CD4-positive, alpha-beta T cell treated with Interleukin-15 for 4 hours (primary cell): ENCODE measurements at regions not wholly inside any gene's neighbourhood (a gene's known extent, or its start where the extent isn't known, plus 50 kb on each side); places are given as distances from the start of the nearest gene placed in this dataset.

ENCODE experiments used
- DNase-seq: peaks from one replicate; pipeline ENCODE4 v3.0.0-alpha.2; 2020; ENCODE audit warnings: low spot score

DNA sequence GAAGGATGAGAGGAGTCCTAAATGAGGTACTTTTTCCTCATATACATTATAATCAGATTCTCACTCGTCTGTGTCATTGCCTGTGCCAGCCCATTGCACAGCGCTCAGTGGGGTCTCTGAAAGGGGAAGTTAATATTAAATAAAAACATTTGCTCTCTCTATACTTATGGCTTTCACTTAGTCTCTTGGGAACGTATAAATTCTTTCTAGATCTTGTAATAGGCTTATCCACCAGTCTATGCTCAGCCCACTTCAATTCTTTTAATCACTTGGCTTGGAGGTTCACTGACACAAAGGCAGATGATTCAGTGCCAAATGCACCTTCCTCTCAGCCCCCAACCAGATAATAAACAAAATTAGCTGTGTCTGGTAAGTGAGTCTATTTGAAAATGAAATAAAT lies 164.3 kb upstream of the OGFRL1 start:
- no peak for DNase-seq

DNA sequence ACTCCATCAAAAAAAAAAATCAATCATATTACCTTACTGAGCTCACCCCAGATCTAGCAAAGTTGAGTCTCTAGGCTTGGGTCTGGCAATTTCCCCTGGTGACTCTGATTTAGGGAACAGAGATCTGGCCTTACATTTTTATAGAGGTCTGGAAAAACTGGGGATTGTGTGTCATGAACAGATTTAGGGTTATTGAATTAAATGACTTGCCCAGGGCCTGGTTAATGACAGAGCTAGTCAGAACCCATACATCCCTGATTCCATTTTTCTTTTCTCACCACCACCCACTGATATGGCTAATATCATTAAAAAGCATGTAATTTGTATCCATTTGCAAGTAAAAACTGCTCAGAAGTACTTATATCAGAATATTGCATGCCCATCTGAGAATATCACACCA lies 163.4 kb upstream of the OGFRL1 start:
- no peak for DNase-seq

DNA sequence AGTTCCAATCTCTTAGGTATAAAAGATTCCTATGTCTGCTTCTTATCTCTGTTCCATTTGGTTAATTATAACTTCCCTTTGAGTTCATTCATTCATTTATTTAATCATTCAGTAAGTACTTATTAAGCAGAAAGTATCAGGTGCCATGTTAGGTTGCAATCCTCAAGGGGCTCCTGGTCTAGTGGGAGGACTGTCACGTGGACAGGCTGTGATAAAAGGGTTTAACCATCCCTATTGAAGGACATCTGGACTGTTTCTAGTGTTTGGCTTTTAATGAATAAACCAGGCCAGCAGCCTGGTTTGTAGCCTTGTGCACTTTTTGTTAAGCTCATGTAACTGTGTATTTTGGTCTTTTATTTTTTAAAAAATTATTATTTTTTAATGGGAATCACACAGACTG lies 162.1 kb upstream of the OGFRL1 start:
- DNase-seq, result no peak

DNA sequence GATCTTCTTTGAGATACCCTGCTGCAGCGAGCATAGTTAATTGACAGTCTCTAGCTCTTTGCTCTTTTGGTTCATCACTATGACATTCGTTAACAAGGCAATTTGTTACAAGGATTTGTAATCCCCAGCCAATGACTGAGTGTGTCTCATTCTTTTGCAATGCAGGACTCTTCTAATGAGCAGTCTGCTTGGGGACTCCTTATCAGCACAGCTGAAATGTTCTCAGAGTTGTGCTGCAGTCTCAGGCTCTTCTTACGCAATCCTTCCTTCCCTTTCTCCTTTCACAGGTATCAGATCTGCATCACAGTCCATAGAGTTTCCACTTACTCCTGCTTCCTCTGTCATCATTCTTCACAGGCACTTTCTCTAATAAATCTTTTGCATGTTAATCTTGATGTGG lies 161.2 kb upstream of the OGFRL1 start:
- DNase-seq, result no peak

DNA sequence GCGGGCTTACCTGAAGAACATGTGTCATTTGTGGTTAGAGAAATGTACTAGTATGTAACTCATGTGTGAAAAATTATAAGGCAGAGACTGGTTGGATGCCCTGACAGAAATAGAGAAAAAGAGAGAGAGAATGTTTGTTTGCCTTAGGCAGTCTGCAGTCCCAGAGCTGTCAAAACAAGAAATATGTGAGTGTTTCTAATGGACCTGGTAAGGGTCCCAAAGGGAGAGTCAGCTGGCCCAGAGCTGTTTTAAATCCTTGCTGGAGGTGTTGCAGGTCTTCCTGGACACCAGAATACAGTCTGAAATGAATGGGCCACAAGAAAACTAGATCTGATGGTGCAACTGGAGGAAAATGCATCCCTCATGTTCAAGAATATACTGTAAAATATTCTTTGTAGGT lies 158.3 kb upstream of the OGFRL1 start:
- no peak for DNase-seq

DNA sequence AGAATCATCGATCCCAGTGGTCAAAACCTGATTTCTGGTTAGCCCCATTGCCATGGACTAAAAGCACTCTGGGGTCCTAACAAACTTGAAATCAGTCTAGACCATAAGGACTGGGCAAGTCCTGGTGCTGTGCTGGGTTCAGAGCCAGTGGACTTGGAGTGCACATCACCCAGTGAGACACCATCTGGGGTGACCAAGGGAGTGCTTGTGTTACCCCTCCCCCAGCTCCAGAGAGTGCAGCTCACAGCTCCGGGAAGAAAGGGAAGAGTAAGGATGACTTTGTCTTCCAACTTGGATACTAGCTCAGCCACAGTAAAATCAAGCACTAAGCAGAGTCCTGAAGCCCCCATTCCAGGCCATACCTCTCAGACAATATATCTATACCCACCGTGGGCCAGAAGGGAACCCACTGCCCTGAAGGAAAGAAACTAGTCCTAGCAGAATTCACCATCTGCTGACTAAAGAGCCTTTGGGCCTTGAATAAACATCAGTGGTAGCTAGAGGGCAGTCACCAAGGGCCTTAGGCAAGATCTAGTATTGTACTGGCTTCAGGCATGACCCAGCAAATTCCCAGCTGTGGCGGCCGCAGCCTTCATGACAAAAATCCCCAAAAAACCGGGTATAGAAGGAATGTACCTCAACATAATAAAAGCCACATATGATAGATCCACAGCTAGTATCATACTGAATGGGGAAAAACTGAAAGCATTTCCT lies 153.5 kb upstream of the OGFRL1 start:
- DNase-seq, result no peak

DNA sequence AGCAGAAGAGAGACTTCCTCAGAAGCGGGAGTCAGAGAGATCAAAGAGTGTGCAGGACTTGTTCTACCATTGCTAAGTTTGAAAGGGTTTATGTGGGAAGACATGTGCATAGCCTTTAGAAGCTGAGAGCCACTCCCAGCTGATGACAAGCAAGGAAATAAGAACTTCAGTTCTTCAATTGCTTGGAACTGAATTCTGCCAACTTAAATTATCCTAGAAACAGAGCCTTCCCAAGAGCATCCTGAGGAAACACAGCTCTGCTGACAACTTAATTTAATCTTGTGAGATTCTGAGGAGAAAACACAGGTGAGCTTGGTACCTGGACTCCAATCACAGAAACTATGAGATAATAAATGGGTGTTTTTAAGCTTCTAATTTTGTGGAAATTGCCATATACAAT lies 150.6 kb upstream of the OGFRL1 start:
- no peak for DNase-seq

DNA sequence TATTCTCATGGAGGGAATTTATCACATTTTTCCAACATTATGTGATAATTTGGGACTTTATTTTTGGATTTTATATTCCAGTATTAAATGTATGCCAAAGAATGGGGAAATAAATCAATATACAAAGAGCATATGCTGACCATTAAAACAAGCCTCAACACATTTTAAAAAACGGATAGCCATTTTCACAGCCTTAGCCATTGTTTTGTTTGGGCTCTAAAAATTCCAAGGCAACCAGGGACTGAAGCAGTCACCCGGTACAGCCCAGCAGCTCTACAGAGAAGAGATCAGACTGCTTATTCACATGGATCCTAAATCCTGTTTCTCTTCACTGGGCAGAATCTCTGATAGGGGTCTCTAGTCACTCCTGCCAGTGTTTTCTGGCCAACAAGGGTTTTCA lies 150.2 kb upstream of the OGFRL1 start:
- DNase-seq, result no peak

DNA sequence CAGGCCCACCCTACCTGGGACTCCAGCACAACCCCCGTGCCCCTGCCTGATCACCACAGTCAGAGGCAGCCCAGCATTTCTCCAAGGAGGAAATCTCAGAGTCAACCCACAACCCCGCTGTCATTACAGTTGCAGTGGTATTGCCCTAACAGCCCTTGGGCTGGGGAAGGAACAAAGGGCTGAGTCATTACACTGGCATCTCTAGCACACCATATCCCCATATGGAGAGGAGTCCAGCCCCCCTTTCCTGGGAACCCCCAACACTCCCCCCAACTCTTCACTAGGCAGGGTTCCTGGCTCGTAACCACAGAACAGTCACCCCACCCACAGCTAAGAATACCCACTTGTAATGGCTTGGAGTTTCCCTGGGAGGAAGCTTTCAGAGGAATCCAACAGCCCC lies 149.4 kb upstream of the OGFRL1 start:
- no peak for DNase-seq

DNA sequence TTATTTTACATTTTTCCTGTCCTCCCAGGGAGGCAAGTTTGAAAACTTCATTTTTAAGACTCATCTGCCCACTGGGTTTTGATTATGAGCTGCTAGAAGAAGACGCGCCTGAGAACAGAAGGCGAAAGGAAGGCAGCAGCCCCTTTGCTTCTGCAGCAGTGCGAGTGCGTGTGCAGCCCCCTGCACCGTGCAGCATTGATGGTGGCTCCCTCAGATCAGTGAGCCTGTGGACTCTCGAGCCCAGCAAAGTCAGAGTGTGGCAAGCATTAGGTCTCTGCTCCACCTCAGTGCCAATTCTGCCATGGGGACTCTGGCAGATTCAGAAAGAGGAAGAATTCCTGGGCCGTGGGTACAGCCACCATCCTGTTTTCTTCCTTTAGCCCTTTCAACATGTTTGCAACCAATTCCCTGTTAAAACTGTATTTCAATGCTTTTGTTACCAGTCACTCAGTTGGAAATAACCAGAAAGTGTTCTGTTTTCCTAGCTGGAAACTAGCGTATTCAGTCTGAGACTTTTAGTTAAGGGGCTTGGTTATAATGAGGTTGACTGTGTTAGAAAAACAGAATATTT lies 134.8 kb upstream of the OGFRL1 start:
- DNase-seq, result no peak

DNA sequence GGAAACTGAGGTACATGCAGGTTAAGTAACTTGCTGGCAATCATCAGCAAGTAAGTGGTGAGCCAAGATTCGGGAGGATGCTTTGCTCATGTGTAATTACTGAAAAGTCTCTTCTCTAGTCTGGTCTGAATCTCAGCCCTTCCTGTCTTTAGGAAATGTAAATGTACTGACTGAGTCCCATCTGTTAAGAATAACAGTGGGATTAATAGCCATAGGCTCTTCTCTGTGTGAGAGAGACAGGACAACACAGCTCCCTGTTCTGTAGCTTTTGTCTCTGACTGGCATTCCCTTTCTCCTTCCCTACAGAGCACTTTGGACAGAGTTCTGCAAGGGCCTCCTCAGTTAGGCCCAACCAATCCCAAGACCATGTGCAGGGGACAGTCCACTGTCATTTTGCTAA lies 131.3 kb upstream of the OGFRL1 start:
- DNase-seq, result no peak

DNA sequence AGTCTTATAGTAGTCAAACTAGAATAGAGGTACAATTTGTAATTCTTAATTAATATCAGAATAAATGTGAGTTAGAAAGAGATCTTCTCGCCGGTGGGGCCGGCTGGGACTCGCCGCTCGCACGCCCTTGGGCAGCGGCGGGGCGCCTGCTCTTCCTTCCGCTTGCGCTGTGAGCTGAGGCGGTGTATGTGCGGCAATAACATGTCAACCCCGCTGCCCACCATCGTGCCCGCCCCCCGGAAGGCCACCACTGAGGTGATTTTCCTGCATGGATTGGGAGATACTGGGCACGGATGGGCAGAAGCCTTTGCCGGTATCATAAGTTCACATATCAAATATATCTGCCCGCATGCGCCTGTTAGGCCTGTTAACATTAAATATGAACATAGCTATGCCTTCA lies 123.7 kb upstream of the OGFRL1 start:
- DNase-seq, result no peak

DNA sequence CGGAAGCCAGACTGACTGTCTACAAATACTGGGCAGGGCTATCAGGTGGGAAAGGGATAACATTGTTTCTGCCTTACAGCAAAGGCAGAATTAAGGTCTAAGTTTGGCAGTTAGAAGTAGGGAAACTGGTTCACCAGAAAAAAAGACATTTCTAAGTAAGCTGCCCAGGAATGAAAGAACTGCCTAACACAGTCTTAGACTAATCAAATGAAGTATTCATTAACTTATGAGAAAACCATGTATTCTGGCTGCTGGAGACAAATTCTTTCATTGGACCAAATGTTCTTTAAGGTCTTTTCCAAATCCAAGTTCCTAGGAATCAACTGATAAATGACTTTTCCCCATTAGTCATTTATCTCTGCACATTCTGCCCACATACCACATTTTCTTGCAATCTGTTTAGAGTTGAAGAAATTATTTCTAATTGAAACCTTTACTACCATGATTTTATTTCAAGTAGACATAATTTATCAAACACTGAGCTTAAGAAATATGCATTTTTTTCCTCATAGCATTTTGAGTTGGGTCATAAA lies 120.3 kb upstream of the OGFRL1 start:
- no peak for DNase-seq

DNA sequence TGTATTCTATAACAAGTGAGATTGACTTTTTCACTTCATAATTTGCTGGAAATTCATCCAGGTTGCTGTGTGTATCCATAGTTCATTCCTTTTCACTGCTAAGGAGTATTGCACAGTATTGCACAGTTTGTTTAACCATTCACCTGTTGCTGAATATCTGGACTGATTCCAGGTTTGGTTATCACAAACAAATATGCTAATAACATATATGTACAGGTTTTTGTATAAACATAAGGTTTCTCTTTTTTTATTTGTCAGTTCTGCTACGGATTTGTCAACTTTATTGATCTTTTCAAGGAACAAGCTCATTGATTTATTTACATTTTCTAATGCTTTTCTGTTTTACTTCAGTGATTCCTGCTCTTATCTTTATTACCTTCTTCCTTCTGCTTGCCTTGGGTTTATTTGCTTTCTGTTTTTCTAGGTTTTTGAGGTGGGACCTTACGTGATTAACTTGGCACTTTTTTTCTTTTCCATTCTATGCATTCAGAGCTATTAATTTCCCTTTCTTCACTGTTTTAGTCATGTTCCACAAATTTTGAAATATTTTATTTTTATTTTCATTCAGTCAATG lies 117.0 kb upstream of the OGFRL1 start:
- no peak for DNase-seq

DNA sequence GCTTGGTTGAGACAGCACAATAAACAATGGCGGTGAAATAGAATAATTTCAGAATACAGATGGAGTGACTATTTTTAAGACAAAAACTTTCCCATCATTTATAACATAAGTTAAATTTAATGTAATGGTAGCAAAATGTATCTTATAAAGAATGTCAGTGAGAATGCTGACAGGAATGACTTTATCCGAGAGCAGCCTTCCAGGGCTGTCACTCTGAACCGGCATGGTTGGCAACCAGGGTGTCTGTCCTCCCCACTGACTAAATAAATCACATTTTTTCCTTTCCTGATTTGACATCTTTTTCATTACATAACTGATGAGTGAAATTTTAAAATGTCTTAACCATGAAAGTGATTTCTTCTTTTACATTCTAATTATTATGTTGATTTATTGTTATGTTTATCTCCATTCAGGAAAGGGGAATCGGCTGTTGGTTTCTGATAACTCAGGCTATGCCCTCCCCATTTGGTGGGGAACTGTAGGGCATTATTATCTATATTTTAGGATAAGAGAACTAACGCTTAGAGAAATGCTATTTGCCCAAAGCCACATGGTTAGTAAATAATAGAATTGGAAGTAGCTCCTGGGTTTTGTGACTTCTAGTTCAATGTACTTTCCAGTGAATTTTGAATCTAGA lies 109.2 kb upstream of the OGFRL1 start:
- no peak for DNase-seq

DNA sequence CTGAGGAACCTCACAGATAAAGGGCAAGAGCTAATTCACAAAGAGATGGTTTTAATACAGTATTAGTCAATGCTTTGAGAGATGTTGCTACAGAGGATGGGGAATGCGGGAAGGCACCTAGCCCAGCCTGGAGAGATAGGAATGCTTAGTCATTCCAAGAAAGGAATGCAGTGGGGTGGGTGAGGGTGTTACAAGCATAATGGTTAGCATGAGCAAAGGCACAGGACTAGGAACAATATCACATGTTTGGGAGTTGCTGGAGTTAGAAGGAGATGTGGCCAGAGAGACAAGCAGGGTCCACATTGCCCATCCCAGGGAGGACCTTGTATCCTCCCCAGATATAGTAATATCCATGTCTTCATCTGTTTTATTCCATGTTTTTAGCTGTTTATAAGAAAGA lies 107.0 kb upstream of the OGFRL1 start:
- no peak for DNase-seq

DNA sequence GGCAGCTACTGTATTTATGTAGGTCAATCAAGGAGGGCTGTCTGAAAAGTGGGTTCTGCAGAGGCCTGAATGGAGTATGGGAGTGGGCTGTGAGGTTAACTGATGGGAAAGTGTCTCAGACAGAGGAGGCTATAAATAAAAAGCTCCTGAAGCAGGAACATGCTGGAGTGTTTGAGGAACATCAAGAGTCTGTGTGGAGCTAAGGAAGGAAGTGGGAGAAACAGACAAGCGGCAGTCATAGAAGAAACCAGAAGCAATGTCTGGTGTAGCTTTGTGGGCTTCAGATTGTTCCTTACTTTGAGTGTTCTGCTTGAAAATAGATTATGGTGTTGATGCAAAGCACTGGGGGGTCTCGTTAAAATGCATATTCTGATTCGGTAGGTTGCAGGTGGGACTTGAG lies 101.5 kb upstream of the OGFRL1 start:
- DNase-seq, result no peak

DNA sequence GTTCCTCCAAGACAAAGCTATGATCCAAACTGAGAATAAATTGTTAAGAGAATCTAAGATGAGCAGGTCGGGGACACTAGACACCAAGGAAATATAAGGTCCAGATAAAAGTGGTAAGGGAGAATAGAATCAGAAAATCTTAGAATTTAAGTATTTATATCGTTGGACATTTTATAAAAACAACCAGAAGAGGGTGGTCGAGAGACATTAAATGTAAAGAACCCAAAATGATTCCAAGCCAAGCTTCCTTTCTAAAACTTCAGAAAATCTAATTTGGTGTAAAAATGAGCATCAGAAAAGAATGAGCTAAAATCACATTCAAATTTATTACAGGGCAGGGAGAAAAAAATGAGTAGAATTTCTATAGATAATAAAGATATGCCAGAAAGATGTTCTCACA lies 97.8 kb upstream of the OGFRL1 start:
- peak; percentile 19 for DNase-seq

DNA sequence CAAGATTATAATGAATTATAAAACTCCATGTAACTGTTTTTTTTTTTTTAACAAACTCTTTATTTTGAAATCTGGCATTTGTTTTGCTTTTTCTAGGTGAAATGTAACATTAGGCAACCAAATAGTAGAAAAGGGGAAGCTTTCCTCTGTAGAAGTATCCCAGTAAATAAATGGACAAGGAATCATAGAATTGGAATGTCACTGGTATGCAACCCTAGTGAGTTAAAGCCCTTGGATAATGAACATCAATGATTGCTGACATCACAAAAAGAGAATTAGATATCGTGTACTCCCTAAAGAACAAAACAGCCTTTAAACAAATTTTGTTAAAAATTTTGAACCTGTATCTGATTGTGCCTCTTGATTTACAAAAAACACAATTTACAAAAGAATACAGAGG lies 93.9 kb upstream of the OGFRL1 start:
- no peak for DNase-seq

DNA sequence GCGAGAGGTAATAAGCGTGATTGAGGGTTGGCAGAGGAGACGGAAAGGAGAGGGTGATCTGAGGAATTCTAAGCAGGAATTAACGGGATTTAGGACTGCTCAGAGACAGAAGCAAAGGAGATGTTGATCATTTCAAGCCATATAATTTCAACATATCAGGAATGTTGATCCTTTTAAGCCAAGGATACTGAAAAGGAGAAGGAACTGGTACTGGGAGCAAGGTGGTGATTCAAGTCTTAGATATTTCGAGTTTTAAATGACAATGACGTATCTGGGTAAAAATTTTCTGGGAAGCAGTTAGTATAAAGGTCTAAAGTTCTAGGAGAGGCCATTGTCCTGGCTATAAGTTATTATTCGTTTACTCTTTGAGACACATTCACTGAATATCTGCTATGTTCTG lies 91.3 kb upstream of the OGFRL1 start:
- no peak for DNase-seq

DNA sequence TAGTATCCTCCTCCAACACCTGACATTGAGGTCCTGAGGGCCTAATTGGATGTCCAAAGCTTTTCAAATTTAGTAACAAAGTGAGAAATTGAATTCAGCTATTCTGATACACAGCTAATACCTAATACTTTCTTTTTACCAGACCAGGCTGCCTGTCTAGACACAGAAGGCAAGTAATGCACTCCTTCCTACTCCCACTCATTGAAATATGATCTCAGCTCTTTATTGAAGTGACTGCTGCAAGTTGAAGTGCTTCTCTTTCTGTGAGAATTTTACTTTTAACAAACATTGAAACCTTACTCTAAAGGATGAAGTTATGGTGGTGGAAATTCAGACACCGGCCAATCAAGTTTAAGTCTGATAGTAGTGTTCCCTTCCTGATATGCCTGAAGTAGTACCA lies 90.8 kb upstream of the OGFRL1 start:
- no peak for DNase-seq

DNA sequence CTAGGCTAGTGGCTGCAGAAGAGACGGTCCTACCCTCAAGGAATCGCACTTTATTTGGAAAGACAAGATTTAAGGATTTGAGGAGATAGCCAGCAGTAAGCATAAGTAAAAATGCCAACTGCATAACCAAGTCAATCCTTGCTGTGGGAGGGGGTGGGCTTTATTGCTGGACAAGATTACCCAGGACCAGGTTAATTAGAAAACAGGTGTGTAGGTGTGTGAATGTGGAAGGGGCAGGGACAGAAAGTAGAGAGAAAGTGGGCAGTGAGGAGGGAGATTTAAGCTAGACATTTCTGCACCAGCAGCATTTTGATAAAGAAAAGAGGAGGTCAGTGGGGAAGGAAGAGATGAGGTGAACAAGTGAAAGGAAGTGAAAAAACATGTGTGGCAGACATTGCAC lies 89.7 kb upstream of the OGFRL1 start:
- no peak for DNase-seq

DNA sequence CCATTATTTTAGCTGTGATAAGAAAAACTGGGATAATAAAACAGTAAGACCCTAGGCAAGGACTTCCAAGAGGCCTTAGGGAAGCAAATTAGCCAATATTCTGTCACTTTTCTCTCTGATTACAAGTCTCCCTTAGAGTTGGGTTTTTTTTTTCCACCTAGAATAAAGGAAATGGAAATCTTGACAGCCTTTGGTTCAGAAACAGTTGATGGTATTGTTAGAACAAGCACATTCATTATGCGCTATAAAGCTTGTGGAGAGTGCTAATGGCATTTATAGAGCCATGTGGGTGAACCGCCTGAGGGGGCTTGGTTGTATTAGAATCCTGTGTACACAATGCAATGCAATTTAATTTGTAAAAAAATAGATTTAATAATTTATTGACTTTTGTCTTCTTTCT lies 88.9 kb upstream of the OGFRL1 start:
- no peak for DNase-seq
